OCI-LY1 (cell line): ENCODE measurements at regions not wholly inside any gene's neighbourhood (a gene's known extent, or its start where the extent isn't known, plus 50 kb on each side); places are given as distances from the start of the nearest gene placed in this dataset.
"Not testable (repeated sequence)": the region's sequence is repeated elsewhere in the genome, so short reads cannot be mapped to it uniquely, and the experiment has no call there.

ENCODE experiments used
- H2AFZ ChIP-seq: fragments of 200-600 bp; sonication (generic), shearing (Covaris generic); 2 replicates; pipeline ENCODE4 v1.6.0; 2014; ENCODE audit warnings: antibody characterized with exemption, mild to moderate bottlenecking, low read length
- H3F3A ChIP-seq: fragments of 200-600 bp; sonication (generic), shearing (Covaris generic); 2 replicates; pipeline ENCODE4 v1.6.0; 2014; ENCODE audit warnings: mild to moderate bottlenecking, antibody characterized with exemption, low read length, moderate library complexity; ENCODE audit not compliant: insufficient read depth
- H3K27ac ChIP-seq: fragments of 200-600 bp; sonication (generic); 2 replicates; pipeline ENCODE4 v1.5.1; 2014; ENCODE audit warnings: low read length, mixed run types, mild to moderate bottlenecking, low read depth; ENCODE audit not compliant: poor library complexity, severe bottlenecking
- H3K27me3 ChIP-seq: fragments of 200-600 bp; sonication (generic); 2 replicates; pipeline ENCODE4 v1.6.0; 2014; ENCODE audit warnings: antibody characterized with exemption, mild to moderate bottlenecking, low read length, moderate library complexity; ENCODE audit not compliant: insufficient read depth
- H3K36me3 ChIP-seq: fragments of 200-600 bp; sonication (generic); 2 replicates; pipeline ENCODE4 v1.6.1; 2014; ENCODE audit warnings: mild to moderate bottlenecking, antibody characterized with exemption, low read length, moderate library complexity, mixed read lengths; ENCODE audit not compliant: insufficient read depth
- H3K4me1 ChIP-seq: fragments of 200-600 bp; sonication (generic); 2 replicates; pipeline ENCODE4 v1.5.1; 2014; ENCODE audit warnings: mild to moderate bottlenecking, low read length, moderate library complexity; ENCODE audit not compliant: insufficient read depth, severe bottlenecking
- H3K4me2 ChIP-seq: fragments of 200-600 bp; sonication (generic), shearing (Covaris generic); 2 replicates; pipeline ENCODE4 v1.6.1; 2014; ENCODE audit warnings: low read length
- H3K4me3 ChIP-seq: fragments of 200-600 bp; sonication (generic); 2 replicates; pipeline ENCODE4 v1.5.1; 2014; ENCODE audit warnings: low read length, low read depth, mild to moderate bottlenecking, mixed read lengths; ENCODE audit not compliant: poor library complexity, severe bottlenecking
- H3K79me2 ChIP-seq: fragments of 200-600 bp; shearing (Covaris generic); 2 replicates; pipeline ENCODE4 v1.6.1; 2016; ENCODE audit warnings: mixed run types, low read length, mixed read lengths; ENCODE audit not compliant: insufficient read depth
- H3K9ac ChIP-seq: fragments of 200-600 bp; sonication (generic), shearing (Covaris generic); 2 replicates; pipeline ENCODE4 v1.6.1; 2014; ENCODE audit warnings: mild to moderate bottlenecking, low read length, mixed read lengths
- H3K9me2 ChIP-seq: fragments of 200-600 bp; sonication (generic), shearing (Covaris generic); 2 replicates; pipeline ENCODE4 v1.6.1; 2014; ENCODE audit warnings: low read depth, mild to moderate bottlenecking, low read length, mixed read lengths
- H3K9me3 ChIP-seq: fragments of 200-600 bp; shearing (Covaris generic); 2 replicates; pipeline ENCODE4 v1.6.1; 2014; ENCODE audit warnings: low read length, mixed read lengths
- H4K20me1 ChIP-seq: fragments of 200-600 bp; sonication (generic), shearing (Covaris generic); 2 replicates; pipeline ENCODE4 v1.6.0; 2016; ENCODE audit warnings: mild to moderate bottlenecking, low read length; ENCODE audit not compliant: insufficient read depth
- CTCF ChIP-seq: fragments of 200-600 bp; sonication (generic), shearing (Covaris generic); IDR thresholded peaks from 2 replicates; pipeline ENCODE4 v1.5.1; 2017; ENCODE audit warnings: mild to moderate bottlenecking, antibody characterized with exemption, low read length, moderate library complexity, mixed read lengths
- EZH2 ChIP-seq: fragments of 200-600 bp; sonication (generic), shearing (Covaris generic); IDR thresholded peaks from 2 replicates; pipeline ENCODE4 v1.8.0; 2017; ENCODE audit warnings: borderline replicate concordance, mixed run types, mild to moderate bottlenecking, antibody characterized with exemption, low read length, moderate library complexity, mixed read lengths

GRCh38 chr3:166685246-166685645 lies 694.9 kb downstream of the ZBBX start:
- Histone ChIP-seq H2AFZ (no peak overlapping the region), H4K20me1 (no peaks in the 10 kb centered on the region), H3K4me1 (no peaks in the 10 kb centered on the region), H3K9ac (no peak overlapping the region), H3K4me2 (no peak overlapping the region), H3K27ac (no peak overlapping the region), H3K9me3 (no peaks in the 10 kb centered on the region), H3K79me2 (no peaks in the 10 kb centered on the region), H3K9me2 (no peaks in the 10 kb centered on the region), H3K4me3 (no peak overlapping the region), H3F3A (no peaks in the 10 kb centered on the region), H3K27me3 (no peaks in the 10 kb centered on the region), H3K36me3 (no peaks in the 10 kb centered on the region)
- TF ChIP-seq CTCF (peak; percentile 24; the same call in 1 of the 2 replicates), EZH2 (no peak)

GRCh38 chr3:166684077-166684476 lies 696.0 kb downstream of the ZBBX start:
- H3K4me1 ChIP-seq, H3K4me2 ChIP-seq, H3K27me3 ChIP-seq, H3K9me3 ChIP-seq, H3K27ac ChIP-seq, H3K36me3 ChIP-seq, H3K4me3 ChIP-seq, H3K9ac ChIP-seq, H3F3A ChIP-seq, H4K20me1 ChIP-seq, H3K9me2 ChIP-seq, H3K79me2 ChIP-seq, H2AFZ ChIP-seq: not testable (repeated sequence)

GRCh38 chr3:166669781-166670180 lies 710.3 kb downstream of the ZBBX start:
- Histone ChIP-seq H4K20me1 (no peaks in the 10 kb centered on the region), H3K36me3 (no peaks in the 10 kb centered on the region), H3K27me3 (no peaks in the 10 kb centered on the region), H3K4me2 (no peak overlapping the region), H3K9ac (no peak overlapping the region), H3K79me2 (no peaks in the 10 kb centered on the region), H3K9me3 (no peaks in the 10 kb centered on the region), H3K4me1 (no peaks in the 10 kb centered on the region), H2AFZ (no peak overlapping the region), H3K27ac (no peak overlapping the region), H3K9me2 (0 out of 2 replicates have a peak, but pooled peaks cover 3% of the 10 kb centered on the region), H3K4me3 (no peak overlapping the region), H3F3A (no peaks in the 10 kb centered on the region)
- TF ChIP-seq EZH2 (no peak), CTCF (no peak)

- no peaks in the 10 kb centered on the region for H3K27me3 ChIP-seq
- TF ChIP-seq EZH2 (no peak), CTCF (no peak)
- H3K4me3 ChIP-seq = no peak overlapping the region
- H3K79me2 ChIP-seq = no peaks in the 10 kb centered on the region
- no peaks in the 10 kb centered on the region for H3K4me1 ChIP-seq
- no peak overlapping the region for H3K27ac ChIP-seq
- no peak overlapping the region for H3K4me2 ChIP-seq
- H3K36me3 ChIP-seq = no peaks in the 10 kb centered on the region
- H2AFZ ChIP-seq = no peak overlapping the region
- H3K9ac ChIP-seq = no peak overlapping the region
- no peaks in the 10 kb centered on the region for H3K9me2 ChIP-seq
- H3K9me3 ChIP-seq = peaks cover 6% of the 10 kb centered on the region; the same call in 1 of the 2 replicates
- no peaks in the 10 kb centered on the region for H3F3A ChIP-seq
- H4K20me1 ChIP-seq = no peaks in the 10 kb centered on the region
Measured at GRCh38 chr3:166663194-166663593, 716.9 kb downstream of the ZBBX start.
